AG04450 (cell line): ENCODE measurements at regions not wholly inside any gene's neighbourhood (a gene's known extent, or its start where the extent isn't known, plus 50 kb on each side); places are given as distances from the start of the nearest gene placed in this dataset.

Experiments used
- CTCF ChIA-PET: fragments of 300-600, 350-600 bp; formaldehyde crosslinking; extraction: SDS; loops from one replicate; lab custom pipeline; 2022; ENCODE audit warnings: antibody characterized with exemption, inconsistent platforms; lab: Charles Lee
- POLR2A ChIA-PET: fragments of 350-600 bp; formaldehyde crosslinking; extraction: SDS; loops from one replicate; lab custom pipeline; 2021; ENCODE audit warnings: antibody characterized with exemption, inconsistent platforms; lab: Yijun Ruan, JAX
- DNase-seq: peaks from one replicate; pipeline ENCODE4 v3.0.0-alpha.2; 2011; ENCODE audit warnings: low read depth, low spot score
- H3K27ac ChIP-seq: one replicate; pipeline ENCODE4 v1.5.1; 2012; ENCODE audit warnings: low read depth, low read length, control low read depth
- H3K27me3 ChIP-seq: one replicate; pipeline ENCODE4 v1.6.0; 2012; ENCODE audit warnings: low read length; ENCODE audit not compliant: control insufficient read depth, insufficient read depth
- H3K4me3 ChIP-seq: 2 replicates; pipeline ENCODE4 v1.5.1; 2011; ENCODE audit warnings: mild to moderate bottlenecking, low read depth, low read length, control low read depth
- H3K9me3 ChIP-seq: 2 replicates; pipeline ENCODE4 v1.5.1; 2012; ENCODE audit warnings: low read length; ENCODE audit not compliant: control insufficient read depth, insufficient read depth
- CTCF ChIP-seq: IDR thresholded peaks from 2 replicates; pipeline ENCODE4 v1.5.1; 2011; ENCODE audit warnings: low read depth, low read length, control low read depth, inconsistent platforms

- H3K27me3 ChIP-seq = no peaks in the 10 kb centered on the region
- no peaks in the 10 kb centered on the region for H3K9me3 ChIP-seq
- ChIA-PET POLR2A (no interaction called here), CTCF (no interaction called here)
- no peak overlapping the region for H3K27ac ChIP-seq
- no peak overlapping the region for H3K4me3 ChIP-seq
- no peak for DNase-seq
- no peak for TF ChIP-seq CTCF
Measured at GRCh38 chr4:79688691-79689090, 280.7 kb upstream of the GK2 start.

GRCh38 chr4:79687006-79687405 lies 279.0 kb upstream of the GK2 start:
- Histone ChIP-seq H3K9me3 (no peaks in the 10 kb centered on the region), H3K4me3 (no peak overlapping the region), H3K27me3 (no peaks in the 10 kb centered on the region), H3K27ac (no peak overlapping the region)
- ChIA-PET POLR2A (no interaction called here), CTCF (no interaction called here)
- DNase-seq = no peak
- TF ChIP-seq CTCF = no peak

GRCh38 chr4:79685542-79685941 lies 277.5 kb upstream of the GK2 start:
- H3K27ac ChIP-seq = no peak overlapping the region
- DNase-seq = no peak
- CTCF ChIA-PET = no interaction called here
- POLR2A ChIA-PET = no interaction called here
- H3K9me3 ChIP-seq = no peaks in the 10 kb centered on the region
- no peak overlapping the region for H3K4me3 ChIP-seq
- no peaks in the 10 kb centered on the region for H3K27me3 ChIP-seq
- no peak for TF ChIP-seq CTCF

DNA sequence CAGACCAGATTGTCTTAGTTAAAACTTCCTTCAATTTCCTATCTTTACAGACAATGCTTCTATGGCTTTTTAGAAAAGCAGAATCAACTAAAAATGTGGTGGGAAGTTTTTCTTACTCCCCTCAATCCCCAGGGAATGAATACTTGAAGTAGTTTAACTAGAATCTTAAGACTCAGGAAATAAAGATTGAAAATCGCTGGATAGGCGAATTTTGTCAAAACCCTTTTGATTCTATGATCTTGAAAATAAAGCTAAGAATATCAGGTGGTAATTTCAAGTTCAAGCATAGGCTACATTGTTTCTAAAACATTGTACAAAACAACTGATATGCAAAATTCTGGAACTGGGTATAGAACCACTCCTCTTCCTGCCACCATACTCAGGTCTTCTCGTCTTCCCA lies 276.5 kb upstream of the GK2 start:
- Histone ChIP-seq H3K9me3 (no peaks in the 10 kb centered on the region), H3K4me3 (no peak overlapping the region), H3K27ac (no peak overlapping the region), H3K27me3 (no peaks in the 10 kb centered on the region)
- CTCF ChIA-PET = no interaction called here
- DNase-seq = no peak
- POLR2A ChIA-PET = no interaction called here
- TF ChIP-seq CTCF = no peak

GRCh38 chr4:79682801-79683530 lies 274.9 kb upstream of the GK2 start:
- H3K9me3 ChIP-seq = no peaks in the 10 kb centered on the region
- H3K4me3 ChIP-seq = no peak overlapping the region
- H3K27ac ChIP-seq = peak overlapping the region; percentile 0
- no peak for TF ChIP-seq CTCF
- ChIA-PET CTCF (no interaction called here), POLR2A (no interaction called here)
- no peak for DNase-seq
- H3K27me3 ChIP-seq = no peaks in the 10 kb centered on the region
